ENCODE measurements at regions not wholly inside any gene's neighbourhood (a gene's known extent, or its start where the extent isn't known, plus 50 kb on each side); places are given as distances from the start of the nearest gene placed in this dataset.
"Not testable (repeated sequence)": the region's sequence is repeated elsewhere in the genome, so short reads cannot be mapped to it uniquely, and the experiment has no call there.

- H3K9me3 ChIP-seq, result no peaks in the 10 kb centered on the region
- WGBS, 2 donors (ENCODE audit: low coverage in 1 of 2), result 69 to 83% methylated on average over 5 to 6 of the region's 15 CpGs
- ATAC-seq, result no peak
- TF ChIP-seq POLR2AphosphoS5 (IDR thresholded peaks at IDR 0.05) (no peak), POLR2A (IDR thresholded peaks at IDR 0.05) (no peak), EP300 (IDR thresholded peaks at IDR 0.05) (no peak), CTCF (IDR thresholded peaks at IDR 0.05) (no peak)
- no peak overlapping the region for H3K27ac ChIP-seq
- H3K36me3 ChIP-seq, result no peaks in the 10 kb centered on the region
- H3K27me3 ChIP-seq, result no peaks in the 10 kb centered on the region
- no peak overlapping the region for H3K4me3 ChIP-seq
- H3K4me1 ChIP-seq, result no peaks in the 10 kb centered on the region
Measured at GRCh38 chr6:97978855-97979271, 695.8 kb upstream of the MMS22L start.

GRCh38 chr6:97979285-97979684 lies 696.3 kb upstream of the MMS22L start:
- not testable (repeated sequence) for ATAC-seq, H3K4me3 ChIP-seq, H3K9me3 ChIP-seq, H3K27me3 ChIP-seq, H3K27ac ChIP-seq, H3K36me3 ChIP-seq, H3K4me1 ChIP-seq
- 92 to 97% methylated on average over 8 to 12 of the region's 16 CpGs for WGBS, 2 donors (ENCODE audit: low coverage in 1 of 2)

- no peak for ATAC-seq
- Histone ChIP-seq H3K9me3 (no peaks in the 10 kb centered on the region), H3K4me3 (no peak overlapping the region), H3K27ac (no peak overlapping the region), H3K27me3 (no peaks in the 10 kb centered on the region), H3K36me3 (no peaks in the 10 kb centered on the region), H3K4me1 (no peaks in the 10 kb centered on the region)
- 14 to 38% methylated on average over 1 of the region's 1 CpG for WGBS, 2 donors (ENCODE audit: low coverage in 1 of 2)
- TF ChIP-seq EP300 (IDR thresholded peaks at IDR 0.05) (no peak), POLR2A (IDR thresholded peaks at IDR 0.05) (no peak), CTCF (IDR thresholded peaks at IDR 0.05) (no peak)
Measured at GRCh38 chr6:97989451-97989850, 706.4 kb upstream of the MMS22L start.

GRCh38 chr6:97995158-97995557 lies 712.1 kb upstream of the MMS22L start:
- Histone ChIP-seq H3K9me3 (no peaks in the 10 kb centered on the region), H3K4me3 (no peak overlapping the region), H3K27me3 (no peaks in the 10 kb centered on the region), H3K4me1 (no peaks in the 10 kb centered on the region), H3K27ac (no peak overlapping the region), H3K36me3 (no peaks in the 10 kb centered on the region)
- ATAC-seq, result no peak
- TF ChIP-seq POLR2A (IDR thresholded peaks at IDR 0.05) (no peak), EP300 (IDR thresholded peaks at IDR 0.05) (no peak), CTCF (IDR thresholded peaks at IDR 0.05) (no peak), POLR2AphosphoS5 (IDR thresholded peaks at IDR 0.05) (no peak)

GRCh38 chr6:98002678-98003077 lies 719.7 kb upstream of the MMS22L start:
- 100% methylated on average over 1 of the region's 1 CpG; no CpG with 5 or more reads in 1 of the 2 donors for WGBS, 2 donors (ENCODE audit: low coverage in 1 of 2)
- no peak overlapping the region for H3K4me3 ChIP-seq
- no peaks in the 10 kb centered on the region for H3K4me1 ChIP-seq
- no peak overlapping the region for H3K27ac ChIP-seq
- H3K36me3 ChIP-seq, result no peaks in the 10 kb centered on the region
- H3K27me3 ChIP-seq, result no peaks in the 10 kb centered on the region
- TF ChIP-seq POLR2A (IDR thresholded peaks at IDR 0.05), result no peak
- ATAC-seq, result no peak
- no peaks in the 10 kb centered on the region for H3K9me3 ChIP-seq

- Histone ChIP-seq H3K4me3 (no peak overlapping the region), H3K4me1 (no peaks in the 10 kb centered on the region), H3K9me3 (no peaks in the 10 kb centered on the region), H3K36me3 (no peaks in the 10 kb centered on the region), H3K27me3 (no peaks in the 10 kb centered on the region), H3K27ac (no peak overlapping the region)
- 47 to 68% methylated on average over 6 of the region's 6 CpGs for WGBS, 2 donors (ENCODE audit: low coverage in 1 of 2)
- TF ChIP-seq CTCF (IDR thresholded peaks at IDR 0.05) (no peak), POLR2A (IDR thresholded peaks at IDR 0.05) (no peak), EP300 (IDR thresholded peaks at IDR 0.05) (no peak), POLR2AphosphoS5 (IDR thresholded peaks at IDR 0.05) (no peak)
- no peak for ATAC-seq
Measured at GRCh38 chr6:98014442-98015201, 731.6 kb upstream of the MMS22L start.

Measured in gastroesophageal sphincter (tissue), 4 donors.